Activated T-cell treated with anti-CD3 and anti-CD28 coated beads for 48 hours (primary cell): ENCODE measurements at regions not wholly inside any gene's neighbourhood (a gene's known extent, or its start where the extent isn't known, plus 50 kb on each side); places are given as distances from the start of the nearest gene placed in this dataset.
"Not testable (repeated sequence)": the region's sequence is repeated elsewhere in the genome, so short reads cannot be mapped to it uniquely, and the experiment has no call there.

Source experiments
- DNase-seq: peaks from one replicate; pipeline ENCODE4 v3.0.0-alpha.2; 2020; ENCODE audit warnings: low read depth

DNA sequence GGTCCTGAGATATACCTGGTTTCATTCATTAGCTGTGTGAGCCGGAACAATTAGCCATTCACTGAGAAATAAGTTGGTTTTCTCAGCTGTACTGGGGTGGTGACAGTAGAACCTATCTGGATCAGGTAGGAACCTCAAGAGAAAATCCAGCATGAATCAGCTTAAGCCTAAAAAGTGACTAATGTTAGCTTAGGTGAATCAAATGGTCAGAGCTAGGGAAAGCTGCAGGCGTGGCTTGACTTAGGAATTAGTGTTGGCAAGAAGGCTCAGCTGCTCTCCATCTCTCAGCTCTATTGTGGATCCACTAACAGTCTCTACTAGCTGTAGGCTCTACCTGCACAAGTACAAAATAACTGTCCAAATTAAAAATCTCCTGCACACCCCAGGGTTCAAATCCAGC lies 1025.5 kb downstream of the RAB28 start:
- no peak for DNase-seq

- no peak for DNase-seq
Observed at GRCh38 chr4:12452291-12452690, 1023.6 kb upstream of the HS3ST1 start.

GRCh38 chr4:12447451-12447850 lies 1018.8 kb upstream of the HS3ST1 start:
- no peak for DNase-seq

DNA sequence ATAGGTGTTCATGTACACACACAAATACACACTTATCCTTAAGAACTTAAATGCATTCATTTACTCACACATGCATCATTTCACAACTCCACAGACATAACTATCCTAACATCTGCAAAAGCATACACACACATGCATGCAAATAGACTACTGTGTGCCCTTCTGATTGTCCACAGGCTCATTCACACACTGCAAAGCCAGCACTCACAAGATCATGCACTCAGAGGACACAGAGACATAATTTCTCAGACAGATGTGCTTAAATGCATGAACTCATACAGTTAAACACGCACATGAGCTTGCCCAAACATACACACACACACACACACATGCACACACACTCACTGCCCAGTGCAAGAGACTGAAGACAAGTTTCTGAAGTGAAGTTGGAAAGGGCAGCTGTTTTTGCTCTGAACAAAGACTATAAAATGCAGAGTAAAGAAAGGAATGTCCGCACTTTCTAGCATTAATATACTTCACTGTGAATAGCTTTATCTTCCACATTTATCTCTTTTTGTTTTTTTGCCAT lies 1018.0 kb upstream of the HS3ST1 start:
- DNase-seq, result no peak

DNA sequence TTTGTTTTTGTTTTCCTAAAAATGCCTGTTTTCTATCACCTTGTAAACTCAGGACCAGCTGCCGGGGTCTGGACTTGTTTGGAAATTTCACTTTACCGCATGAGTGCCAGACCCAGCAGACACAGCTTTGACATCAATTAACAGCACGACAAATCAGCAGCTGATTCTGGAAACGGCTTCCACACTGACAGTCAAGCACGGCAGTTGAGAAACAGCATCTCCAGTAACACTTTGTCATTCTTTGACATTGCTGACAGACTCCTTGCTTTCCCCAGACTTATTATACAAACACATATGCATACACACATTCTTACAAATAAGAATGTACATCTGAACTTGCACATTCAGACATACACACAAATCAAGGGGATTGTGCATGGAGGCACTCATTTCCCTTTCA lies 1017.6 kb upstream of the HS3ST1 start:
- DNase-seq, result no peak

- no peak for DNase-seq
Observed at GRCh38 chr4:12445711-12446235, 1017.1 kb upstream of the HS3ST1 start.

DNA sequence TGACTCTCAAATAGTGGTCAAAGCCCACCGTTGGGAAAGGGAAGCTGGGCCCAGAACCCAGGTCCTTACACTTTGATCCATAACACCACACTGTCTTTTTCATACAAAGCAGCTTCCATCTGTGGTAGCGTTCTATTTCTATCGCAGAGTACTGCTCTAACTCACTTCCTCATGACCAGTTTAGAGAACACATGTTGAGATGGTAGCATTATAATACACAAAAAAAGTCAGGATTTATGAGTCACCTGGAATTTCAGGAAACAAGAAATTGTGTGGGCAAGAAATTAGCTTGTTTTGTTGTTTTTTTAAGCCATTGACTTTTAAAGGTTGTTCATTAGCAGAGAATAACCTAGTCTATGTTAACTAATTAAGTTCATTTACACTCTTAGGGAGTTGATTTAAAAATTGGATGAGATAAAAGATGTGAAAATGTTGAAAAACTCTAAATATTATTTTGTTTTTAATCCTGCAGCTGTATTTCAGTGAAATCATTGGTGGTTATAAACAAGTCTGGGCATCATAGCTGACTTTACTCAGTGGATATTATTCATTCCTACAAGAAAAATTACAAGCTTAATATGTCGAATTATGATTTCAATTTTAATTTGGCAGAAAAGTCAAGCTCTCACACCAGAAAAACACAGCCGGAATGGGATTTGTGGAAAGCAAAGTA lies 1011.1 kb upstream of the HS3ST1 start:
- no peak for DNase-seq

GRCh38 chr4:12431259-12431658 lies 1002.6 kb upstream of the HS3ST1 start:
- DNase-seq, result not testable (repeated sequence)

GRCh38 chr4:12421364-12421763 lies 992.7 kb upstream of the HS3ST1 start:
- no peak for DNase-seq

- DNase-seq, result no peak
Observed at GRCh38 chr4:12416755-12417154, 988.1 kb upstream of the HS3ST1 start.

DNA sequence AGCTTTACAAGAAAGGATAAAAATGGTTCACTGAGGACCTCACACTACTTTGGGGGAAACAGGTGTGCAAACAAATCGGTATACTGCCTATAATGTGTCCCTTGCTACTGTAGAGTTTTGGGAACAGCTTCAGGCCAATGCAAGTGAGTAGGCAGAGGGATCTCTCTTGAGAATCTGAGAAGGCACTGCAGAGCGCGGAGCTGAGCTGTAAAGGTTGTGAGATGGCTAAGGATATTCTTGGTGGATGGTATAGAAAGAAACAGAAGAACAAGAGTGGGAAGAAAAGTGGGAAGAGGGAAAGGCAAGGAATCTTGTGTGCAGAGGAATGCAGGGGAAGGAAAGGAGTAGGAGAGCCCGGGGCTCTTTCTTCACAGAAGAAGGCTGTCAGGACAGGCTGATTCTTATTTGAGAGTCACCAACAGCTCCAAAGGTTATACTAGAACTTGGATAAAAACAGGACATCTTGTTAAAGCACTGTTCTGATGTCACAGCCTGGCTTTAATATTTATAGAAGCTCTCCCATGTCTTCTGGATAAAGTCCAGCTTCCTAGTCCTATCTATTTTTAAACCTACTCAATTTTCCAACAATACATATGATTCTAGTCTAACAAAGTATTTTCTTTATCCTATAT lies 985.6 kb upstream of the HS3ST1 start:
- no peak for DNase-seq

DNA sequence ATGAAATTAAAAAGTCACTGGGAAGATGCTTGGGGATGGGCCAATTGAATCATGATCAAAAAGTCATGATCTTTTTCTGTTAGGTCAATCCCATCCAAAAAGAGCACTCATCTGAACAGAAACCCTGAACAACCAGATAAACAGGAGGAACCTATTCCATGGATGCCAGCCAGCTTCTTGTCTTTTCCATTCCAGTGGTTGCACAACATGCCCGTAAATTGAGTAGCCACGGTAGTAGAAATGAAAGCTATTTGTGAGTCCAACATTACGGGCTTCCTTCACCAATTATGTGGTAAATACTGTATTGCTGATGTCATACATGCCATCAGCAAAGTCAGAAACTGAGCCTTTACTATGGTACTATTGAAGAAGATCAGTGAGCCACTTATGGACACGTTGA lies 982.4 kb upstream of the HS3ST1 start:
- no peak for DNase-seq

GRCh38 chr4:12409507-12410190 lies 981.0 kb upstream of the HS3ST1 start:
- no peak for DNase-seq

DNA sequence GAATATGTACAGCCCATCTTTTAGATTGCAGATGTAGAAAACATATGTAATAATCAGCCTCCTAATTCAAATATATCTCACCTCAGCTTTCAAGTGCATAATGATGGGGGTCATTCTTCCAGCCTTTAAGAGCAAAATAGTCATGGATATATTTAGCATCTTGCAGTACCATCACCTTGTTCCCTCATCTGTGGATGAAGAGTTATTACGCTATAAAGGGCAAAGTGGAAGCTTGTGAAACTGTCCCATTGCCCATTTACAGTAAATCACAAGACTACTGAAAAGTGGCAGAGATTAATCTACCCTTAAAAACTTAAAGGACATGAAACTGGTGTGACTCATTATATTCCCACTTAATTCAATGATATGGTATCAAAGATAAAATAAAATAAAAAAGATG lies 979.7 kb upstream of the HS3ST1 start:
- no peak for DNase-seq

- DNase-seq, result no peak
Observed at GRCh38 chr4:12403175-12403574, 974.5 kb upstream of the HS3ST1 start.

DNA sequence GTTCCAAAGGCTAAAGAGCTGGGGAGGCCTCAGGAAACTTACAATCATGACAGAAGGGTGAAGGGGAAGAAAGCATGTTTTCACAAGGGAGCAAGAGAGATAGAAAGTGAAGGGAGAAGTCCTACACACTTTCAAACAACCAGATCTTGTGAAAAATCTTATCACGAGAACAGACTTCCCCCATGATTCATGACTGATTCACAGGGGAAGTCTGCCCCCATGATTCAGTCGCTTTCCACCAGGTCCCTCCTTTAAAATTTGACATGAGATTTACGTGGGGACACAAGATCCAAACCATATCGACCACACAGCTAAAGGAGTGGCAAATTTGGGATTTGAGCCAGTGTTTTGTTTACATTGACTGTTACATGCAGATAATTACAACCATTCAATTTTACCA lies 971.1 kb upstream of the HS3ST1 start:
- no peak for DNase-seq

DNA sequence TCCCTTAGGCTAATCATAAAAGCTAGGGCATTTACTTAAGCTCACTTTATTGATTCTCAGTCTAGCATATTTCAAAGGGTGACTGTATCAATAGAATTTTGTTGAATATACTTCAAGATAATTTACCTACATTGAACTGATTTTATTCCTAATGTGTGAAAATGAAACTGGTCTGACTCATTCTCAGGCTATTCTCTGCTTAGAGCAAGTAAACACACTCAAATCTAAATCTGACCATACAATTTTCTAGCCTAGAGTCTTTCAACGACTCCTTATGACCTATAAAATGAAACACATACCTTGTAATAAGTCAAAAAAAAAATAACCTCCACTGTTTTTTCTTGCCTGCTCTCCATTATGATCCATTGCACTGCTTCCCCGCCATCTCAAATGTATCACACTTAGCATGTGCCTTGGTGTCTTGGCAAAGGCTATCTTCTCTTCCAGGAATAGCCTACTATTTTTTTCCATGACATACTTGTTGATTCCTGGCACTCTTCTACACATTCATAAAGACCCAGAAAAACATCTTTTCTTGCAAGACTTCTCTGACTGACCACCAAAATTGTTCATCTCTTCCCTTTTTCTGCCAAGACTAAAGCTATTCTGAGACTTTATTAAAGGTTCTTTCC lies 965.1 kb upstream of the HS3ST1 start:
- DNase-seq, result no peak

DNA sequence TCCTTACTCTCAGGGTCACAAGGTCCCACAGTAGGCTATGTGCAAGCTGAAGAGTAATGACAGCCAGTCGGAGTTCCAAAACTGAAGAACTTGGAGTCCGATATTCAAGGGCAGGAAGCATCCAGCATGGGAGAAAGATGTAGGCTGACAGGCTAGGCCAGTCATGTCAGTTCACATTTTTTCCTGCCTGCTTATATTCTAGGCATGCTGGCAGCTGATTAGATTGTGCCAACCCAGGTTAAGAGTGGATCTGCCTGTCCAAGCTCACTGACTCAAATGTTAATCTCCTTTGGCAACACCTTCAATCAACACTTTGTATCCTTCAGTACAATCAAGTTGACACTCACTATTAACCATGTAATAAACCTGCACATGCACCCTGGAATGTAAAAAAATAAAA lies 960.9 kb upstream of the HS3ST1 start:
- no peak for DNase-seq

- no peak for DNase-seq
Observed at GRCh38 chr4:12382567-12382966, 953.9 kb upstream of the HS3ST1 start.

- DNase-seq, result no peak
Observed at GRCh38 chr4:12379191-12379590, 950.5 kb upstream of the HS3ST1 start.

DNA sequence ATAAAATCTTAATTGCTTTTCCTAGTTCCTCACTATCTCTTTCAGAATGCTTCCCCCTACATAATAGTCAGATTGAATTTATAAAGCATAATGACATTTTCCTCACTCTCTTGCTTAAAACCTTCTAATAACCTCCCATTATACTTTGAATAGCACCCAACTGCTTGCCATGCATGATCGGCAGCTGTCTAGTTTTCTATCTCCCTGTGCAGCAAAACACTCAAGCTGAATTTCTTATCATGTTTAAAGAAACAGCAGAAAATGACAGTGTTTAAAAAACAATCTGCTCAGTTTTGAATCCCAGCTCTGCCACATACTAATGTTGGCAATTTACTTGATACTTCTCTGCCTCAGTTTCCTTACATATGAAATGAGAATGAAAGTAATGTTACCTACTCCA lies 947.1 kb upstream of the HS3ST1 start:
- DNase-seq, result no peak

- DNase-seq, result not testable (repeated sequence)
Observed at GRCh38 chr4:12365869-12366268, 937.2 kb upstream of the HS3ST1 start.

DNA sequence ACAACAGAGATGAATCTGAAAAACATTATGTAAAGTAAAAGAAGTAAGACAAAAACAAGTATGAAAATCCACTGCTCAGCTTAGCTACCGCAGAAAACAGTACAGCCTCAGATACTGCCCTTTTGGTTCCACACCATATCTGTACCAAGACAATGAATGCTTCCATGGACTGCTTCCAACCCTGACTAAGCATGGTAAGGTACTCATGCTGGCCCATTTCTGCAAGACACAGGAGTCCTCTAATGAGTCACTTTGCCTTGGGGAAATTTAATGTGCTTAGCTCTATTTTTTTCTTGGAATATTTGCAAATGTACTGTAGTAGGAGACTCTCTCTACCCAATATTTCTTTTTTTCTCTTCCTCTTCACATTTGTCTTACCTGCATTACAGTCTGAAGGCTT lies 931.7 kb upstream of the HS3ST1 start:
- DNase-seq, result no peak
